Neural progenitor cell (in vitro differentiated cells): ENCODE measurements at regions not wholly inside any gene's neighbourhood (a gene's known extent, or its start where the extent isn't known, plus 50 kb on each side); places are given as distances from the start of the nearest gene placed in this dataset.

Experiments used
- EZH2 ChIP-seq: fragments of 200-600 bp; sonication (generic); IDR thresholded peaks from 2 replicates; pipeline ENCODE4 v1.6.1; 2017; ENCODE audit warnings: antibody characterized with exemption, mild to moderate bottlenecking, moderate library complexity
- TF ChIP-seq, protein P1 (sequence below): fragments of 200-600 bp; sonication (generic); IDR thresholded peaks from 2 replicates; pipeline ENCODE4 v1.5.1; 2017; ENCODE audit warnings: antibody characterized with exemption, mild to moderate bottlenecking

- TF ChIP-seq, protein P1, sequence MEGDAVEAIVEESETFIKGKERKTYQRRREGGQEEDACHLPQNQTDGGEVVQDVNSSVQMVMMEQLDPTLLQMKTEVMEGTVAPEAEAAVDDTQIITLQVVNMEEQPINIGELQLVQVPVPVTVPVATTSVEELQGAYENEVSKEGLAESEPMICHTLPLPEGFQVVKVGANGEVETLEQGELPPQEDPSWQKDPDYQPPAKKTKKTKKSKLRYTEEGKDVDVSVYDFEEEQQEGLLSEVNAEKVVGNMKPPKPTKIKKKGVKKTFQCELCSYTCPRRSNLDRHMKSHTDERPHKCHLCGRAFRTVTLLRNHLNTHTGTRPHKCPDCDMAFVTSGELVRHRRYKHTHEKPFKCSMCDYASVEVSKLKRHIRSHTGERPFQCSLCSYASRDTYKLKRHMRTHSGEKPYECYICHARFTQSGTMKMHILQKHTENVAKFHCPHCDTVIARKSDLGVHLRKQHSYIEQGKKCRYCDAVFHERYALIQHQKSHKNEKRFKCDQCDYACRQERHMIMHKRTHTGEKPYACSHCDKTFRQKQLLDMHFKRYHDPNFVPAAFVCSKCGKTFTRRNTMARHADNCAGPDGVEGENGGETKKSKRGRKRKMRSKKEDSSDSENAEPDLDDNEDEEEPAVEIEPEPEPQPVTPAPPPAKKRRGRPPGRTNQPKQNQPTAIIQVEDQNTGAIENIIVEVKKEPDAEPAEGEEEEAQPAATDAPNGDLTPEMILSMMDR: no peak
- no peak for TF ChIP-seq EZH2
These were observed 327.8 kb downstream of the MIAT start for GRCh38 chr22:26985206-26985605.
